ENCODE measurements at regions not wholly inside any gene's neighbourhood (a gene's known extent, or its start where the extent isn't known, plus 50 kb on each side); places are given as distances from the start of the nearest gene placed in this dataset.
"Not testable (repeated sequence)": the region's sequence is repeated elsewhere in the genome, so short reads cannot be mapped to it uniquely, and the experiment has no call there.

GRCh38 chr2:67131257-67131609, 265.9 kb upstream of the ETAA1 start:
- no peak for TF ChIP-seq CTCF (IDR thresholded peaks at IDR 0.05; ENCODE audit: low read depth, low read length, missing control alignments)
- no peak overlapping the region for H3K4me3 ChIP-seq (ENCODE audit: low read depth, low read length)
- H3K36me3 ChIP-seq (replicated peaks): no peaks in the 10 kb centered on the region
- in situ Hi-C loops (cut with HindIII; ENCODE audit: low pct_ligation_motif_present, low sequenced_read_pairs): no loop called here
- H3K27ac ChIP-seq: peak overlapping the region; percentile 66
- DNase-seq: no peak
- H3K27me3 ChIP-seq (replicated peaks): no peaks in the 10 kb centered on the region

DNA sequence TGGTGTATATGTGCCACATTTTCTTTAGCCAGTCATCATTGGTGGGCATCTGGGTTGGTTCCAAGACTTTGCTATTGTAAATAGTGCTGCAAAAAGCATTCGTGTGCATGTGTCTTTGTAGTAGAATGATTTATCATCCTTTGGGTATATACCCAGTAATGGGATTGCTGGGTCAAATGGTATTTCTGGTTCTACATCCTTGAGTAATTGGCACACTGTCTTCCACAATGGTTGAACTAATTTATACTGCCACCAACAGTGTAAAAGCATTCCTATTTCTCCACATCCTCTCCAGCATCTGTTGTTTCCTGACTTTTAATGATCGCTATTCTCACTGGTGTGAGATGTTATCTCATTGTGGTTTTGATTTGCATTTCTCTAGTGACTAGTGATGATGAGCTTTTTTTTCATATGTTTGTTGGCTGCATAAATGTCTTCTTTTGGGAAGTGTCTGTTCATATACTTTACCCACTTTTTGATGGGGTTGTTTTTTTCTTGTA, 264.6 kb upstream of the ETAA1 start:
- H3K27me3 ChIP-seq (replicated peaks); H3K27ac ChIP-seq; DNase-seq; H3K4me3 ChIP-seq (ENCODE audit: low read depth, low read length); H3K36me3 ChIP-seq (replicated peaks); in situ Hi-C loops (cut with HindIII; ENCODE audit: low pct_ligation_motif_present, low sequenced_read_pairs): not testable (repeated sequence)

GRCh38 chr2:67135208-67135607, 261.9 kb upstream of the ETAA1 start:
- Histone ChIP-seq H3K27me3 (replicated peaks) (no peaks in the 10 kb centered on the region), H3K4me3 (ENCODE audit: low read depth, low read length) (no peak overlapping the region), H3K27ac (no peak overlapping the region), H3K36me3 (replicated peaks) (no peaks in the 10 kb centered on the region)
- no peak for TF ChIP-seq CTCF (IDR thresholded peaks at IDR 0.05; ENCODE audit: low read depth, low read length, missing control alignments)
- no peak for DNase-seq
- in situ Hi-C loops (cut with HindIII; ENCODE audit: low pct_ligation_motif_present, low sequenced_read_pairs): no loop called here

DNA sequence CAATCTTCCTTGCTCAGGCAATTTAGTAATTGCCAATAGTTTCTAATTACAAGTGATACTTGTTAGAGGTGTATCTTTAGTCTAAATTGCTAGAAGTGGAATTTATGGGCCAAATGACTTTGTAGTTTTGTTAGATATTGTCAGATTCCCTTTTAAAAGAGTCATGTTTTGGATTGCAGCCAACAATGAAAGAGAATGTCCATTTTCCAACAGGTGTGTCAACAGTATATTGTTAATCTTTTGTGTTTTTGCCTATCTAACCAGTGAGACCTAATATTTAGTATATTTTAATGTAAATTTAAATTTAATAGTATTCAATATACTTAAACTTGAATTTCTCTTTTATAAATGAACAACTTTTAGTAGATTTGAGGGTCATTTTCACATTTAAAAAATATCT, 259.4 kb upstream of the ETAA1 start:
- no peak for TF ChIP-seq CTCF (IDR thresholded peaks at IDR 0.05; ENCODE audit: low read depth, low read length, missing control alignments)
- in situ Hi-C loops (cut with HindIII; ENCODE audit: low pct_ligation_motif_present, low sequenced_read_pairs): no loop called here
- no peak overlapping the region for H3K27ac ChIP-seq

GRCh38 chr2:67142071-67142470, 255.1 kb upstream of the ETAA1 start:
- H3K27me3 ChIP-seq (replicated peaks): no peaks in the 10 kb centered on the region
- TF ChIP-seq CTCF (IDR thresholded peaks at IDR 0.05; ENCODE audit: low read depth, low read length, missing control alignments): no peak
- DNase-seq: no peak
- in situ Hi-C loops (cut with HindIII; ENCODE audit: low pct_ligation_motif_present, low sequenced_read_pairs): no loop called here
- no peaks in the 10 kb centered on the region for H3K36me3 ChIP-seq (replicated peaks)
- no peak overlapping the region for H3K4me3 ChIP-seq (ENCODE audit: low read depth, low read length)
- H3K27ac ChIP-seq: no peak overlapping the region

More for the DNA sequence above, 259.4 kb upstream of the ETAA1 start:
- no peaks in the 10 kb centered on the region for H3K36me3 ChIP-seq (replicated peaks)
- no peaks in the 10 kb centered on the region for H3K27me3 ChIP-seq (replicated peaks)
- no peak overlapping the region for H3K4me3 ChIP-seq (ENCODE audit: low read depth, low read length)
- DNase-seq: no peak

GRCh38 chr2:67142741-67143140, 254.4 kb upstream of the ETAA1 start:
- Histone ChIP-seq H3K36me3 (replicated peaks) (no peaks in the 10 kb centered on the region), H3K27ac (no peak overlapping the region), H3K4me3 (ENCODE audit: low read depth, low read length) (no peak overlapping the region), H3K27me3 (replicated peaks) (no peaks in the 10 kb centered on the region)
- no peak for TF ChIP-seq CTCF (IDR thresholded peaks at IDR 0.05; ENCODE audit: low read depth, low read length, missing control alignments)
- DNase-seq: no peak
- in situ Hi-C loops (cut with HindIII; ENCODE audit: low pct_ligation_motif_present, low sequenced_read_pairs): no loop called here
